GM18909 (cell line): ENCODE measurements at regions not wholly inside any gene's neighbourhood (a gene's known extent, or its start where the extent isn't known, plus 50 kb on each side); places are given as distances from the start of the nearest gene placed in this dataset.

Experiments
- ATAC-seq: cut with Tn5 transposase; IDR thresholded peaks from one replicate; pipeline ENCODE4 v1.9.1; 2021; ENCODE audit warnings: mild to moderate bottlenecking; ENCODE audit not compliant: unreplicated experiment, poor library complexity

DNA sequence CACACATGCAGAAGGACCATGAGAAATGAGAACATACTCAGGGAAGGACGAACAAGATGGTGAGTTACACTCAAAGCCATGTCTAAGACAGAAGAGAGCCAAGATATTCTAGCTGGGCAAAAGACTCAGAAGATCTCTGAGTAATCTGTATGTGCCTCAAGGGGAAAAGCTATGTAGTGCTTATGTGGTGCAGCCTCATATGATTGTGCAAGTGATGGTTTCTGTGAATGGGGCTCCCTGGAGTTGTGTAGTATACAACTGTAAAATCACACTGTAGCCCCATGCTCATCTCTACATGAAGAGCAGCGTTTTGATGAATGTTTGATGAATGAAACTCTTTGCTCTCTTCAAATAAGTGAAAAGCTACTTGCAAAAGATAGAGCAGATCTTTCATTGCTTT, 57.5 kb downstream of the OSR1 start:
- no peak for ATAC-seq

DNA sequence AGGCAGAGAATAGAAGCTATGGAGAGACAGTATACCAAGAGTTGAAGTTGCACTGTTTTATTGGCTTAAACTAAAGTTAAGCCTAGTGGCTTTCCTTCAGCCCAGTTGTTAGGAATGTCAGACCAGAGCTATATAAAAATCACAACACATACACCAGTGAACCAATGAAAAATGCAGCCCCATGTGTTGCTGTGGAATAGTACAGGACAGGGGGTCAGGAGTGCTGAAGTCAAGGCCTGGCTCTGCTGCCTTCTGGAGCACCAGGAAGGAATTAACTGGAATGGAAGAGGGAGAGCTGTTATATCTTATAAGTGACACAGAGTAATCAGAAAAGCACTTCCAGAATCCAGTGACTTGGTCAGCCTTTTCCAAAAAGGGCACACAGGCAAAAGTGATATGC, 58.9 kb downstream of the OSR1 start:
- no peak for ATAC-seq

GRCh38 chr2:19299032-19299431, 59.4 kb downstream of the OSR1 start:
- ATAC-seq, result no peak

DNA sequence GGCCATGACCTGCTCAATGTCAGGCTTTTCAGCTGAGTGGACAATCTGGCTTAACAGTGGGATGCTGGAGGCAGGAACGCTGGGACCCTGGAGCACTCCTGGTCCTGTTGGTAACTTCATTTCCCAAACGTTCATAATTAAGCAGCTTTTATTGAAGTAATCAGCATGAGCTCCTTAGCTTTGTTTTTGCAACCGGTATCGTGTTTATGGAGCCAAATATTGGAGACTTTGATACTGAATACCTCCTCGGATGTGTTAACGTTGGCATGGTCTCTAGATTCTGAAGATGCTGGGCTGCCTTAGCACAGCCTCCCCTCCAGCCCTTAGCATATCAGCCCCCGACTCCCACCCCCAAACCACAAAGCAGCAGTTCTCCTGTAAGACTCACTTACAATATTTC, 60.7 kb downstream of the OSR1 start:
- no peak for ATAC-seq

- ATAC-seq, result no peak
These were observed 62.4 kb downstream of the OSR1 start for GRCh38 chr2:19295998-19296502.

- no peak for ATAC-seq
These were observed 66.4 kb downstream of the OSR1 start for GRCh38 chr2:19292007-19292406.

GRCh38 chr2:19288291-19288690, 70.1 kb downstream of the OSR1 start:
- ATAC-seq, result no peak

GRCh38 chr2:19287324-19287723, 71.1 kb downstream of the OSR1 start:
- ATAC-seq, result no peak

GRCh38 chr2:19282305-19282704, 76.1 kb downstream of the OSR1 start:
- no peak for ATAC-seq

- ATAC-seq, result no peak
These were observed 84.0 kb downstream of the OSR1 start for GRCh38 chr2:19274439-19274838.

- ATAC-seq, result no peak
These were observed 85.4 kb downstream of the OSR1 start for GRCh38 chr2:19272941-19273470.

DNA sequence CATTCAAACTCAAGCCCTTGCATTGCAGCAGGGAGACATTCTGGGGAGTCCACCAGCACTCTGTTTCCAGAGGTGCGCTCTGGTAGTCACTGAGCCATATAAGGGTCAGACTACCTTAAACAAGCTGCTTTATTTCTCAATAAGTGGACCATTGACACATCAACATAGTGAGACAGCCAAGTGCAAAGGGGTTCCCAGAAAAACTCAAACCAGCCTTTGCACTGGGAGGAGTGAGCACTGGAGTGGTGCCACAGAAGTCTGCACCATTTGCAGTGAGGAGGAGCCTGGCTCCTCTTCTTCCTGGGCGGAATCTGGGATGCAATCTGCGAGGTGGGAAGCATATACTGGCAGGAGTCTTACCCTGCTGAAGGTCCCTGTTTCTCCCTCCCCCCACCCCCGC, 86.4 kb downstream of the OSR1 start:
- ATAC-seq, result no peak

GRCh38 chr2:19264852-19265251, 93.6 kb downstream of the OSR1 start:
- no peak for ATAC-seq

- ATAC-seq, result no peak
These were observed 96.3 kb downstream of the OSR1 start for GRCh38 chr2:19262150-19262549.

DNA sequence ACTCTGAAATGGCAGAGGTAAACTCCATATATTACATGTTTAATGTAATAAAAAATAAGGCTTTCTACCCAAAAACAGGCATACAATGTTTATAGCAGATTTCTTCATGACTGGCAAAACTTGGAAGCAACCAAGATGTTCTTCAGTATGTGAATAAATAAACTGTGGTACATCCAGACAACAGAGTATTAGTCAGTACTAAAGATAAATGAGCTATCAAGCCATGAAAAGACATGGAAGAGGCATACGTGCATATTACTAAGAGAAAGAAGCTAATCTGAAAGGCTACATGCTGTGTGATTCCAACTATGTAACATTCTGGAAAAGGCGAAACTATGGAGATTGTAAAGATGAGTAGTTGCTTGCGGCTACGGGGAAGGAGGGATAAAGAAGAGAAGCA, 97.4 kb downstream of the OSR1 start:
- ATAC-seq, result no peak

GRCh38 chr2:19256121-19256601, 102.3 kb downstream of the OSR1 start:
- ATAC-seq, result no peak

DNA sequence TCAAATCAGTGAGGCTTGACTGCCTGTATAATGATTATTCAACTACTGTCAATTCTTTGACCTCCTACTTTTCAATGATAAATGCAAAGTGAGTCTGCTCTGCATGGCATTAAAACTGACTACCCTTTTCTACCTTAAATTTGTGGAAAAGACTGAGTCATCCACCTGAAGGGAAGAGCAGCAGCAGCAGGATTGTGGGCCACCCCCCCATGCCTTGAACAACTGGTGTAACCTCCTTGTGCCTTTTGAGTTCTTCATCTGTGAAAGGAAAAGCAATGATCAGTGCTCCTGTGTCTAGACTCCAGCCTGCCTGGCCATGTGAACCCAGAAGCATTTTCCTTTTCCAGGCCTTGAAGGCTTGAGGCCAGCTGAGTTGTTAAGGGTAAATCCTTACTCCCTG, 102.9 kb downstream of the OSR1 start:
- ATAC-seq, result no peak

GRCh38 chr2:19251554-19251953, 106.9 kb downstream of the OSR1 start:
- no peak for ATAC-seq

- ATAC-seq, result no peak
These were observed 107.5 kb downstream of the OSR1 start for GRCh38 chr2:19250906-19251305.

DNA sequence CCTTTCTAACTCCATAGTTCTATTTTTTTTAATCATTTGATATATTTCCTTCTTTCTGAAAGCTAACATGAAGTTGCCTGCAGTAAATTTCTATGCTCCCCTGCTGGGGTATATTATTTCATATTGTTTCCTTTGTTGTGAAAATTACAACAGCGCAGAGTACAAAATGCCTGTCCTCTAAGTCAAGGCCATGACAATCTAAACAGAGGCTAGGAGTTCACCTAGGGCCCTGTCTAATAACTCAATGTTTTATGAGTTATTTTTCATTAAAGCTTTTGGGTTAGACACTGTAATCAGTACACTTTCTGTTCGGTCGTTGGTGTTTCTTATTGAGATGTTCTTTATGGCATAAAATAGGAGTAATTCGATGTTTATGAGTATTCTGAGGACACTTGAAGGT, 111.2 kb downstream of the OSR1 start:
- ATAC-seq, result no peak

DNA sequence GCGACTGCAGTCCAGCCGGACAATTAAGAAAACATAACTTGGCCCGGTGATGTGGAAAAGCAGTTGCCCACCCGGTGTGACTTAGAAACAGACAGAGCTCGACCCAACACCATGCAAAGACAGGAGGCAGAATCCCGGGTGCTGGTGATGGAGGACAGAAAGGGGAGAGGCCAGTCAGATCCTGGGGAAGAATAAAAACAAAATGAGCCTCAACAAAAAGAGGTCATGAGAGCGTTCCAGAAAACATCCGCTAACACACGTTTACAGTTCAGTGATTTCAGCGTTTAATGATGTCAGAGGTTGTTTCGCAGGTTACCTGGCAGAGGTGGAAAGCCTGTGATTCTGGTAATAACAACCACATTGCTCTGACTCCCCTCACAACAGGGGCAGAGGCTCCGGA, 111.9 kb downstream of the OSR1 start:
- no peak for ATAC-seq

GRCh38 chr2:19244460-19245363, 113.7 kb downstream of the OSR1 start:
- no peak for ATAC-seq
